SK-N-SH treated with all-trans-retinoic acid at 6 μM for 48 hours (cell line): ENCODE measurements at regions not wholly inside any gene's neighbourhood (a gene's known extent, or its start where the extent isn't known, plus 50 kb on each side); places are given as distances from the start of the nearest gene placed in this dataset.

Source experiments
- ARNTL ChIP-seq: fragments of 450-650 bp; formaldehyde crosslinking; IDR thresholded peaks from 2 replicates; pipeline ENCODE4 v1.5.0; 2020; ENCODE audit warnings: low read depth, mild to moderate bottlenecking, moderate library complexity, borderline replicate concordance
- CREB5 ChIP-seq: fragments of 250-450 bp; sonication (Bioruptor Pico); IDR thresholded peaks from 2 replicates; pipeline ENCODE4 v1.5.1; 2020; ENCODE audit warnings: low read depth, mild to moderate bottlenecking, moderate library complexity
- CSDC2 ChIP-seq: fragments of 250-450 bp; sonication (Bioruptor Pico); IDR thresholded peaks from 2 replicates; pipeline ENCODE4 v1.5.0; 2020; ENCODE audit warnings: mild to moderate bottlenecking, moderate library complexity
- CSRNP3 ChIP-seq: fragments of 250-450 bp; sonication (Bioruptor Pico); IDR thresholded peaks from 2 replicates; pipeline ENCODE4 v1.5.1; 2021; ENCODE audit warnings: mild to moderate bottlenecking, moderate library complexity
- ESRRG ChIP-seq: fragments of 250-450 bp; sonication (Bioruptor Pico); IDR thresholded peaks from 2 replicates; pipeline ENCODE4 v1.6.1; 2021; ENCODE audit warnings: mild to moderate bottlenecking
- PATZ1 ChIP-seq: fragments of 250-450 bp; sonication (Bioruptor Pico); IDR thresholded peaks from 2 replicates; pipeline ENCODE4 v1.8.0; 2020; ENCODE audit warnings: mild to moderate bottlenecking, moderate library complexity, borderline replicate concordance
- RARB ChIP-seq: fragments of 250-450 bp; sonication (Bioruptor Pico); IDR thresholded peaks from 2 replicates; pipeline ENCODE4 v1.8.0; 2021; ENCODE audit warnings: mild to moderate bottlenecking, moderate library complexity
- SNAI2 ChIP-seq: fragments of 250-450 bp; sonication (Bioruptor Pico); IDR thresholded peaks from 2 replicates; pipeline ENCODE4 v1.5.0; 2020; ENCODE audit warnings: mild to moderate bottlenecking, moderate library complexity
- TCF4 ChIP-seq: fragments of 250-450 bp; sonication (Bioruptor Pico); IDR thresholded peaks from 2 replicates; pipeline ENCODE4 v1.8.0; 2021; ENCODE audit warnings: mild to moderate bottlenecking, moderate library complexity, borderline replicate concordance
- TOX ChIP-seq: fragments of 250-450 bp; sonication (Bioruptor Pico); IDR thresholded peaks from 2 replicates; pipeline ENCODE4 v1.8.0; 2021; ENCODE audit warnings: mild to moderate bottlenecking, moderate library complexity, borderline replicate concordance
- TSHZ2 ChIP-seq: fragments of 250-450 bp; sonication (Bioruptor Pico); IDR thresholded peaks from 2 replicates; pipeline ENCODE4 v1.5.0; 2020; ENCODE audit warnings: mild to moderate bottlenecking, moderate library complexity
- ZFP3 ChIP-seq: fragments of 250-450 bp; sonication (Bioruptor Pico); IDR thresholded peaks from 2 replicates; pipeline ENCODE4 v1.5.0; 2020; ENCODE audit warnings: mild to moderate bottlenecking, moderate library complexity
- ZFP30 ChIP-seq: fragments of 450-650 bp; formaldehyde crosslinking; IDR thresholded peaks from 2 replicates; pipeline ENCODE4 v1.5.0; 2022; ENCODE audit warnings: mild to moderate bottlenecking, moderate library complexity

- TF ChIP-seq PATZ1 (CRISPR knock-in tag) (no peak), ARNTL (no peak), TSHZ2 (no peak), RARB (CRISPR knock-in tag) (no peak), TCF4 (CRISPR knock-in tag) (no peak), CSRNP3 (CRISPR knock-in tag) (no peak), ESRRG (CRISPR knock-in tag) (no peak), ZFP3 (CRISPR knock-in tag) (no peak), CREB5 (CRISPR knock-in tag) (no peak), TOX (CRISPR knock-in tag) (no peak), SNAI2 (CRISPR knock-in tag) (no peak), CSDC2 (CRISPR knock-in tag) (no peak), ZFP30 (CRISPR knock-in tag) (no peak)
Observed at GRCh38 chr13:102536196-102536595, 60.6 kb upstream of the TPP2 start.
